ENCODE measurements at regions not wholly inside any gene's neighbourhood (a gene's known extent, or its start where the extent isn't known, plus 50 kb on each side); places are given as distances from the start of the nearest gene placed in this dataset.
"Not testable (repeated sequence)": the region's sequence is repeated elsewhere in the genome, so short reads cannot be mapped to it uniquely, and the experiment has no call there.

DNA sequence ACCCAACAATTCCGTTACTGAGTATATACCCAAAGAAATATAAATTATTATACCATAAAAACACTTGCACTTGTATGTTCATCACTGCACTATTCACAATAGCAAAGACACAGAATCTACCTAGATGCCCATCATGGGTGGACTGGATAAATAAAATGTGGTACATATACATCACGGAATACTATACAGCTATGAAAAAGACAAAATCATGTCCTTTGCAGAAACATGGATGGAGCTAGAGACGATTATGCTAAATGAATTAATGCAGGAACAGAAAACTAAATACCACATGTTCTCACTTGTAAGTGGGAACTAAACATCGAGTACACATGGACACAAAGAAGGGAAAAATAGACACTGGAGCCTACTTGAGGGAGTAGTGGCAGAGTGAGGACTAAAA lies 185.3 kb downstream of the PYDC2 start:
- no peak for DNase-seq (ENCODE audit: low spot score)

DNA sequence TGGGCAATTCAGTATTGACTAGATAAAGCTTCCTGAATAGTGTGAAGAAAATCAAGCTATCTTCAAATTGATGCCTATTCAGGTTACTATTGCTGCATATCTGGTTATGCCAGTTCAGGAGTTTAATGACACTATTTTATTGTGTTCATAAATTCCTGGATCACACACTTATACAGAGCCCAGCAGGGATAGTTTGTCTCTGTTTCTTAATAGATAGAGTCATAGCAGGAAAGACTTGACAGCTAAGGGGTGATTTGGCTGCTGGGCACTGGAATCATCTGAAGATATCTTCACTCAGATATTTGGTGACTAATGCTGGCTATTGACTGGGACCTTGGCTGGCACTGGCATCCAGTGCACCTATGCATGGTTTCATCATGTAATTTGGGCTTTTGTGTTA lies 187.8 kb downstream of the PYDC2 start:
- DNase-seq (ENCODE audit: low spot score): no peak

DNA sequence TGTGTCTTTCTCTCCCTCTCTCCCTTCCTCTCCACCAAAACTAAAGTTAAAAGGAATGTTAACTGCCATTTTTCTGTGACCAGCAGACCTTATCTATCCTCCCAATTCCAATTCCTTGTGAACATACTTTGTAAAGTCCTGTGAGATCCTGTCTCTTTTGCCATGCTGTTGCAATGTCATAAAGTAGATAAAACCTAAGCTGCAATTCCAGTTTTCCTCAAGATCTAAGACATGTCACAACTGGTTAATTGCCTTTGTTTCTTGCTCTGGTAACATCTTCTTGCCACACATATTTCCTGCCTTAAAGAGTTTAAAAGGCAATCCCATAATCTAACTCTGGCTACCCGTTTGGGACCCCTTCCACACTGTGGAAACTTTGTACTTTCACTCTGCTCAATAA lies 188.7 kb downstream of the PYDC2 start:
- DNase-seq (ENCODE audit: low spot score): no peak

DNA sequence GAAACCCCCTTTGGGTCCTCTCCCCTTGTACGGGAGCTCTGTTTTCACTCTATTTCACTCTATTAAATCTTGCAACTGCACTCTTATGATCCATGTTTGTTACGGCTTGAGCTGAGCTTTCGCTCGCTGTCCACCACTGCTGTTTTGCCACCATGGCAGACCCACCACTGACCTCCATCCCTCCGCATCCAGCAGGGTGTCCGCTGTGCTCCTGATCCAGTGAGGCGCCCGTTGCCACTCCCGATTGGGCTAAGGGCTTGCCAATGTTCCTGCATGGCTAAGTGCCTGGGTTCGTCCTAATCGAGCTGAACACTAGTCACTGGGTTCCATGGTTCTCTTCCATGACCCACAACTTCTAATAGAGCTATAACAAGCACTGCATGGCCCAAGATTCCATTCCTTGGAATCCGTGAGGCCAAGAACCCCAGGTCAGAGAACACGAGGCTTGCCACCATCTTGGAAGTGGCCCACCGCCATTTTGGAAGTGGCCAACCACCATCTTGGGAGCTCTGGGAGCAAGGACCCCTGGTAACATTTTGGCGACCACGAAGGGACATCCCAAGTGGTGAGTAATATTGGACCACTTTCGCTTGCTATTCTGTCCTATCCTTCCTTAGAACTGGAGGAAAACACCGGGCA lies 197.9 kb downstream of the PYDC2 start:
- DNase-seq (ENCODE audit: low spot score): not testable (repeated sequence)

DNA sequence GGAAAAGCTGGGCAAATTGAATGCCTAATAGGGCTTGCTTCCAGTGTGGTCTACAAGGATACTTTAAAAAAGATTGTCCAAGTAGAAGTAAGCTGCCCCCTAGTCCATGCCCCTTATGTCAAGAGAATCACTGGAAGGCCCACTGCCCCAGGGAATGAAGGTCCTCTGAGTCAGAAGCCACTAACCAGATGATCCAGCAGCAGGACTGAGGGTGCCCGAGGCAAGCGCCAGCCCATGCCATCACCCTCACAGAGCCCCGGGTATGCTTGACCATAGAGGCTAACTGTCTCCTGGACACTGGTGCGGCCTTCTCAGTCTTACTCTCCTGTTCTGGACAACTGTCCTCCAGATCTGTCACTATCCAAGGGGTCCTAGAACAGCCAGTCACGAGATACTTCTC lies 201.2 kb downstream of the PYDC2 start:
- not testable (repeated sequence) for DNase-seq (ENCODE audit: low spot score)

DNA sequence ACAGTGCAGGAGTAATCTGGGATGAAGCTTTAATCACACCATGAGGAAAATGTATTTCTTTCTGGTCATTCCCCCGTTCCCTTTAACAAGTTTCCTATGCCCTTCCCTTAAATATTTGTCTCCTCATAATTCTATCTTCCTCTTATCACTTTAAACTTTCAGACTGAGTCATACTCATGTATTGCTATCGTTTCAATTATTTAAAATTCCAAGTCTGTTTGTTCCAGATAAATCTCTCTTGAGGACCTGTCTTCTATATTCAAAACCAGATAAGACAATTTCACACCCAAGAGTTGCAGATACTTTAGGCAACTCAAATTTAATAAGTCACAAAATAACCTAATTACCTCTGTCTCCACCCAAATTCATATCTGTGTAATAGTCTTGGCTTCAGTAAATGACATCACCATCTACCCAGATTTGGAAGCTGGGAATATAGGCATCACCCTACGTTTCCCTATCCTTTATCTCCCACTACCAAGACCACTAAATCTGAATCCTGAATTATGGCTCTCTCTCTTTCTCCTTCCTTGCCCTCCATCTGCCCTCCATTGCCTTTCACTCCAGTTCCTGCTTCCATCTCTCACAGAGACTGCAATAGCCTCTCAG lies 220.1 kb downstream of the PYDC2 start:
- DNase-seq (ENCODE audit: low spot score): no peak

DNA sequence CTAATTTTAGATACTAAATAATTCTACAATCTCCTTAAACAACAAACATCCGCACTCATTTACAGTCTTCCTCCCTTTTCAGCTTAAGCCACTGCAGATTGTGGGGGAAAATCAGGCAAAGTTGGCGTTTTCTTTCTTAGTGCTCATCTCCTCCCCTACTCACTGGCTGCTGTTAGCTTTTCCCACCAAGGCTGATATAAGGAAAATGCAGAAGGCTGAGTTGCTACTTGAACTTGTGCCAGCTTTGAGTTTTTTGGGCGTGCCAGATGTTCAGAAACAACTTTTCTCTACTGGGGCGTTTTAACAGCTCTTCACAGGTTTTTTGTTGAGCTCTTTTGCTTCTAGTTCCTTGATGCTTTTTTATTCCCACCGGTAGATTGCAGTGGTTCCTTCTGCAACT lies 222.0 kb downstream of the PYDC2 start:
- no peak for DNase-seq (ENCODE audit: low spot score)

DNA sequence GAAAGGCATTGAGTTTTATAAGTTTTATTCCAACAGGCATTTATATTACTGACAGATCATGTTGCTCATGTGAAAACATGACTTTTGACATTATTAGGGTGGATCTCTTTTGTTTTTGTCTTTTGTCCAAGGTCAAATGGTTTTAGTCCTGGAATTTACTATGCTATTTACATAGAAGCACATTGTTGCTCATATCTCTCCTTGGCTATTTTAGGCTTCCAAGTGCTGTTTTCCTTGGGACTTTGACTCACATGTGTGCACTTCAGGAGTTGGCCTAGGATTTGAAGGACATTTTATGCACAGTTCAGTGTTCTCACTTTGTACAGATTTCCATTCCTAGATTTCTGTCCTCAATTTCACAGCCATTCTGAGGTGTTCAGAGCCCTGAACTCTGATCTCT lies 225.7 kb downstream of the PYDC2 start:
- DNase-seq (ENCODE audit: low spot score): no peak

DNA sequence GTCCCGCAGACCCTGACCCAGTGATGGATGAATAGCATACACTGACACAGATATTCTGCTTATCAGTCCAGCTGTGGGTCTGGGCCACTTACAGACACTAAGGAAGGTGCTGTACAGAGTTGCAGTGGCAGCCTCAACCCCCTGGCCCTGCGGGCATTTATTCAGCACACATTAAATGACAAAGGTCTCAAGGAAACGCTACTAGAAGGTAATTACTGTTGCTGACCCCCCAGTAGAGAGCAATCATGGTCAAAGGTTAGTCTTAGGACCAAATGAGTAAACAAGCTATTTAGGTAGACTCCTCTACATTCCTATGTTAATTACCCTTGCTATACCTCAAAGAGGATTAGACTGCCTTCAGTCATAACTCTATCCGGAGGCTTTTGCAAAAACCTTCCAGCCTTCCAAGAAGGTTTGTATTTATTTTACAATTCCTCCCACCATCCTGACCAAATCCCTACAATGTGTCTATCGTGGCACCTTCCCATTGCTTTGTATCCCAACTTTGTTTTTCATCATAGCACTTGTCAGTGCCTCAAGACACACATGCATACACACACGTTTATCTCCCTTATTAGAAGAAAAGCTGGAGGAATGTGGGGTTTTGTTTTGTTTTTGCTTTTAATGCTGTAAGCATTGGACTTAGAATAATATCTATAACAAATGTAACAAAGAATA lies 227.9 kb downstream of the PYDC2 start:
- no peak for DNase-seq (ENCODE audit: low spot score)

DNA sequence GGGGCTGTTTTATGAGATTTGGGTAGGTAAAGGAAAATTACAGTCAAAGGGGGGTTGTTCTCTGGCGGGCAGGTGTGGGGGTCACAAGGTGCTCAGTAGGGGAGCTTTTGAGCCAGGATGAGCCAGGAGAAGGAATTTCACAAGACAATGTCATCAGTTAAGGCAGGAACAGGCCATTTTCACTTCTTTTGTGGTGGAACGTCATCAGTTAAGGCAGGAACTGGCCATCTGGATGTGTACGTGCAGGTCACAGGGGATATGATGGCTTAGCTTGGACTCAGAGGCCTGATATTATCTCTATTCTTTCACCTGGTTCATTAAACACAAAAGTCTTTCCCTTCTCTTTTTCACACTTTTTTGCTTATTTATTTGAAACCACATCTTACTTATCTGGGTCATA lies 230.2 kb downstream of the PYDC2 start:
- DNase-seq (ENCODE audit: low spot score): not testable (repeated sequence)

DNA sequence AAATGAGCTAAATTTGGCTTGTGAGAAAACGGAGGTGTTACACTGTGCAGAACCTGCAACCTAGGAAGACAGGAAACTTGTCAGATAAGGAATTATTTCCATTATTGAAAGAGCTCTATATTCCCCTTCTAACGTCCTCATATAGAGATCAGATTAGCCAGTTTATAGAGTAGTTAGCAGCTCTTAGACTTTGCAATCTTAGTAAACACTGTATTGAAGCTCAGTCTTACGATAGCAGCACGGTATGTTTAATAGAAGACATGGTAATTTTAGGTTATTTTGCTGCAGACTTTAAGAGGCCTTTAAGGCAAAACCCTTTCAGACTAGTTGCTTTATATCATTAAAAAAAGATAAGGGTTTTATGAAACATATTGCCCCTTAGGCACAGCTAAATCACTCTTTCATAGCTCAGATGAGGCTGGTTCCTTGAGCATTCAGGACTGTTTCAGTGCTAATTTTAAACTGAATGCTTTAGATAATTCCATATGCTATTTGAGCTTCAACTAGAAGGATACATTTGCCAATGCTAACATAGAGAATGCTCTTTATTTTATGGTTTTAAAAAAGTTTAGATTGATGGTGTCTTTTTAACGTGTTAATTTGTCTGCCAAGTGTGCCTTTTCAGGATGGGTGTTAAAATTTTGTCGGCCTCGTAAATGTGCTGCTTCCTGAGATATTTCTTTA lies 234.3 kb downstream of the PYDC2 start:
- no peak for DNase-seq (ENCODE audit: low spot score)

DNA sequence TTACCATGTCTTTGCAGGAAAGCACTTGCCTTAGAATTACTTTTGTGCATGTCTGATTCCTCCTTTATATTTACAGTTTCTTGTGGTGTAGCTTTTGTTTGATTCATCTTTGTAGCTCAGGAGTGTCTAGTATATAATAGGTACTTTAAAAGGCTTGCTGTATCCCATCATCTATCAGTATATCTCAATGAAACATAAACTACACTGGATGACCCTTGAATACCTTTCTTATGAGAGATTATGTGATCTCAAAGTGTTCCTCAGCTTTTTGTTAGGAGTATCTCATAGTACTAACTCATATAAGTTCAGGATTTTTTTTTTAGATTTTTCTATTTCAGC lies 234.8 kb downstream of the PYDC2 start:
- no peak for DNase-seq (ENCODE audit: low spot score)

DNA sequence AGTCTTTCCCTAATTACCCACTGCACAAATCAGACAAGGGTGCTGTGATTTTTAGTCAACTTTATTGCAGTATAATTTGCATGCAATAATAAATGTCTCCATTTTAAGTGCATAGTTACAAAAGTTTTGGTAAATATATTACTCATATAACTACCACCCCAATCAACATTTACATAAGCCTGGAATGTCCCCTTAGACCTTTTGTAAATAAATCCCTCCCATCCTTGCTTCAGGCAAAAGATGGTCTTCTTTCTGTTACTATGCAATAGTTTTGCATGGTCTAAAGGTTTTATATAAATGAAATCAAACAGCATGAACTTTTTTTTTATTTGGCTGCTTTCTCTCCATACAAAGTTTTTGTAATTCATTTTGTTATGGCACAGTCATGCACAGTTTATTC lies 235.4 kb downstream of the PYDC2 start:
- no peak for DNase-seq (ENCODE audit: low spot score)

DNA sequence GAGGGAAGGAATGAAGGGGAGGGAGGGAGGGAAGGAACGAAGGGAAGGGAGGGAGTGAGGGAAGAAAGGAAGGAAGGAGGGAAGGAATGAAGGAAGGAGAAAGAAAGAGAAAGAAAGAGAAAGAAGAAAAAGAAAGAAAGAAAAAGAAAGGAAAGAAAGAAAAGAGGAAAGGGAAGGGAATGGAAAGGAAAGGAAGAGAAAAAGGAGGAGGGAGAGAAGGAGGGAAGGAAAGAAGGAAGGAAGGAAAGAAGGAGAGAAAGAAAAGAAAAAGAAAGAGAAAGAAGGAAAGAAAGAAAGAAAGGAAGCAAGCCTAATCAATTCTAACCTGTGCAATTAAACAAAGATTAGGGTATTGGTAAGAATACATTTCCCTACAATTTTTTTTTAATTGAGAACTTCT lies 238.6 kb downstream of the PYDC2 start:
- no peak for DNase-seq (ENCODE audit: low spot score)

DNA sequence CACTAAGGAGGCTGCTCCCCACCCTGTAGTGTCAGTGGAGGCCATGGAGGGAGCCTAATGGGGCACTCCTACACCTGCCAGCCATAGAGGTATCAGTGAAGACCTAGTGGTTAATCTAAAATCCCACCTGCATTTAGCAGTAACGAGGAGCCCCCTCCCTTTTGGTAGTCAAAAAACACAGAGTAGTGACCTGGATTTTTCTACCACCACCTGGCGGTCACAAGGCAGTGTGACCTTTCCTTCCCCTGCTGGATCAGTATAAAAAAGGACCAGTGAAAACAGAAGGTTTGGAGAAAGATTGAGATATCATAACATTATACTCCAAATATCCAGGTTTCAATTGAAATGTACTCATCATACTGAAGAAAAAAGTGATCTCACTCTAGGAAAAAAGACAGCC lies 241.2 kb downstream of the PYDC2 start:
- DNase-seq (ENCODE audit: low spot score): no peak

DNA sequence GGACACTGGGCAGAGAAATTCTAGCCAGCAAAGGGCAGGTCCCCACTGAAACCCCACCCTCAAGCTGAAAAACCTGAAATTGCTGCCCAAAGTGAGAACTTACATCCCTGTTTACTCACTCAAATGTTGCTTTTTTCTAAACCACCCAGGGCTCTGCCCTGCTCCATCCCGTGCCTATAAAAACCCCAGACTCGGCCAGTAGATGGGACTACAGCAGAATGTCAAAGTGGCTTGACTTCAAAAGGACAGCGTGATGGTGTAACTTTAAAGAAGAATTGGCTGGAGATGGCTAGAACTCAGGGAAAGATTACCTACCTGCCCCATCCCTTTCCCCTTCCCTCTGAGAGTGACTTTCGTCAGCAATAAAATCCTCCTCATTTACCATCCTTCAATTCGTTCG lies 246.9 kb downstream of the PYDC2 start:
- no peak for DNase-seq (ENCODE audit: low spot score)

DNA sequence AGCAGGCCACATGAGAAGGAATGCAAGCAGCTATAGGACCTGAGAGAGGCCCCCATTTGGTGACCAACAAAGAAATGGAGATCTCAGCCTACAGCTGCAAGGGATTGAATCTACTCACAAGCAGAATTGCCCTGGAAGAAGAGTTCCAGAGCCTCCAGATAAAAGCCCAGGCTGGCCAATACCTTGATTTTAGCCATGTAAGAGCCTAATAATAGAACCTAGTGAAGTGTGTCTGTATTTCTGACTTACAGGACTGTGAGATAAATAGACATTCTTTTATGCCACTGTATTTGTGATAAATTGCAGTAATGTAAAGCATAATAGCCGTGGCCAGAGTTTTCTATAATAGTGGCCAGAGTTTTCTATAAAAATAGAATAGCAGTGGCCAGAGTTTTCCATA lies 254.6 kb downstream of the PYDC2 start:
- DNase-seq (ENCODE audit: low spot score): no peak

DNA sequence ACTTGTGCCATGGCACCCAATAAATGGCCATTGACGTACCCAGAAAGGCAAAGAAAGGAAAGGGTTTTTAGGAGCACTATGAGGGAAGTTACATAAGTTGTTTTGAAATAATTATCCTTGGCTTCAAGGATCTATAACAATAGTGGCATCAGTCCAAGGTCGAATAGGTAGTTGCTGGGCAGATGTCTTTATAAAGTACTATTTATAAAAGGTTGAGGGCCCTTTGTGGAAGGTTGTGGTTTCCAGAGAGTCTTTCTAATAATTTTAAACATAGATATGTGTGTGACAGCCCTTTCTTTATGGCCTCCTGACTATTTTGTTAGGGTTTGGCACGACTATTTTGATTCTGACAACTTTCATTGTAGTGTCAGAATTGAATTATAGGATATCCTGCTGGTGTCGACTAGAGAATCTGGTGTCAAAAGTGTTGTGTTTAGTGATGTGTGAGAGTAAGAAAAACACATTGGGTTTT lies 260.5 kb downstream of the PYDC2 start:
- DNase-seq (ENCODE audit: low spot score): no peak

DNA sequence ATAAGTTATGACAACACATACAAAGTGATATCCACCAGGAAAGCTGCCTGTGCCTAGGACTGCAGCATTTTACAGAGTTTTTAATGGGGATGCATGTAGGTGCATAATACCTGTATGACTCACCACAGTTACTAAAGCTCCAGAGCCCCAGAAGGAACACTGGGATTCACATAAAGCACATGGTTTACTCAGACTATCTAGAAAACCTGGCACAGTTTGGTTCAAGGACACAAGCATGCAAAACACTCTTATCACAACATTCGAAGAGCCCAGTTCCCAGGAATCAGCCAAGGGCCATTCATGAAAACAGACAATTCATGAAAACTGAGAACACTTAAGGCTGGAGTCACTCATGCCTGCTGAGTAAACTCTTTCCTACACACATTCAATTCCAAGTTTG lies 261.0 kb downstream of the PYDC2 start:
- DNase-seq (ENCODE audit: low spot score): no peak

DNA sequence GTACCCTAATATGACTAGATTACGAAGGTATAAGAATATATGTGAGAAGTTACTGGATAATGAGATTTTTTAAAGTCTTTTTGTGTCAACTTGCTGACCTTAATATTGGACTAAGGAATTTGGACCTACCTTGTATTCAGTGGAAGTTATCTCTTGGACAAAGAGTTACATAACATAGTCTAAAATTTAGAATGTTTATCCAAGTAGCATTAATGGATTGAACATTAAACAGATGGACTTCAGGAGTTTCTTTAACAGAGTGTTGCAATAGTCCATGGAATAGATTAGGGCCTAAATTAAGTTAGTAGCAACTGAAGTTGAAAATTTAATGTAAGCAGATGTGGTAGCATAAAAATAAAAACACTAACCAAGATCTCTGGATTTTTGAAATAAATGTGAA lies 266.4 kb downstream of the PYDC2 start:
- no peak for DNase-seq (ENCODE audit: low spot score)

DNA sequence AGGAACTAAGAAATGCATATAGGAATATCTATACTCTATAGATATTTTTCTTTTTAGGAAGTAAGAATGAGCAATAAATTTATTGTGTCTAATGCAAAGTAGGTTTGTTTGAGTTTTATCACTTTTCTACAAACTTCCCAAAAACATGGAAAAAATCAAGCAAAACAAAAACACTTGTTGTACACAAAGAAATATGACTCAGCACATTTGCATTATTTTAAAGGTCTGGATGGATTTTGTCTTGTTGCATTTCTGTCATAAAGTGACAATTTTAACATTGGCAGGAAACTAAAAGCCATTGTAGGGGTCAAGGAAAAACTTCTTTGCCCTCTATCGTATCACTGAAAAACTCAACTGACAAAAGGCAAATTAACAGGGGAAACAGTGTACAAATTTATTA lies 267.2 kb downstream of the PYDC2 start:
- DNase-seq (ENCODE audit: low spot score): no peak

DNA sequence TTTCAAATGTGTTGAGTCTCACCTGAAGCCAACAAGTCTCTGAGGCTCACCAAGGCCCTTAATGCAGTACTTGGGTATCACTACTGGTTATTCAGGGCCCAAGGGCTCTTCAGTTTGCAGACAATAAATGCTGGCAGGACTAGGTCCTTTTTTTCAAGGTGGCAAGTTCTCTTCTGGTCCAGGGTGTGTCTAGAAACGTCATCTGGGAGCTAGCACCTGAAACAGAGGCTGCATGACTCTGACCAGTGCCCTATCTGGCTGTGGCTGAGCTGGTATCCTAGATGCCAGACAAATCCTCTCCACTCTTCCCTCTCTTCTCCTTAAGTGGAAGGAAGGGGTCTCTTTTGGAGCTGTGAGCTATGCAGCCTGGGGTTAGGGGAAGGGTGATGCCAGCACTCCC lies 276.8 kb downstream of the PYDC2 start:
- no peak for DNase-seq (ENCODE audit: low spot score)

DNA sequence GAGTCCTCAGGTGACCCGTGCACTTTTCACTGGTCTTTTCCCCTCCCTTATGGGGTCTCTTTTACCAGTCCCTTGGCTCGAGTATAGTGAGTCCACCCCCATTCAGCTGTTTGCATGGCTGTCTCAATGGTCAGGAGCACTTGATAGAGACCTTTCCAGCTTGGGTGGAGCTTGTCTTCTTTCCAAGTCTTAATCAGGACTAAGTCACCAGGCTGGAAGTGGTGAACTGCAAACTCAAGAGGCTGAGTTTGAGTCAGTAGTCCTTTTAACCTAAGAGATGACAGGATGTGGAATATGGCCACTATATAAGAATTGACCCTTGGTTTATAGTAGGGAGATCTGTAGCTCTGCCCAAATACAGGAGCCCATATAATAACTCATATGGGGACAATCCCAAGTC lies 279.7 kb downstream of the PYDC2 start:
- DNase-seq (ENCODE audit: low spot score): no peak
